HepG2 (cell line): ENCODE measurements at regions not wholly inside any gene's neighbourhood (a gene's known extent, or its start where the extent isn't known, plus 50 kb on each side); places are given as distances from the start of the nearest gene placed in this dataset.
A peak's percentile ranks its signal among the peaks of the same experiment; 100 is the strongest.

ENCODE experiments used
- ADNP ChIP-seq: sonication (generic); formaldehyde crosslinking; IDR thresholded peaks from 2 replicates; pipeline ENCODE4 v1.4.0; 2020; ENCODE audit warnings: missing genetic modification reagents
- GPN1 ChIP-seq: sonication (generic); formaldehyde crosslinking; IDR thresholded peaks from 2 replicates; pipeline ENCODE4 v1.5.1; 2020; ENCODE audit warnings: missing genetic modification reagents, borderline replicate concordance
- HMGA1 ChIP-seq: sonication (generic); formaldehyde crosslinking; conservative IDR thresholded peaks from 2 replicates; pipeline ENCODE4 v1.4.0; 2020; ENCODE audit warnings: missing genetic modification reagents
- PTBP1 ChIP-seq: fragments of 200-400 bp; formaldehyde crosslinking; IDR thresholded peaks from 2 replicates; pipeline ENCODE4 v1.6.1; 2018; ENCODE audit warnings: low read length, low read depth; ENCODE audit not compliant: poor library complexity, severe bottlenecking
- SALL1 ChIP-seq: sonication (generic); formaldehyde crosslinking; IDR thresholded peaks from 2 replicates; pipeline ENCODE4 v1.8.0; 2022; ENCODE audit warnings: mild to moderate bottlenecking, missing genetic modification reagents
- SMYD3 ChIP-seq: sonication (generic); formaldehyde crosslinking; IDR thresholded peaks from 2 replicates; pipeline ENCODE4 v1.8.1; 2023; ENCODE audit warnings: mild to moderate bottlenecking, missing genetic modification reagents
- ZBTB7B ChIP-seq: sonication (generic); formaldehyde crosslinking; IDR thresholded peaks from 2 replicates; pipeline ENCODE4 v1.4.0; 2020; ENCODE audit warnings: missing genetic modification reagents
- ZFP41 ChIP-seq: sonication (generic); formaldehyde crosslinking; IDR thresholded peaks from 2 replicates; pipeline ENCODE4 v1.4.0; 2020; ENCODE audit warnings: mild to moderate bottlenecking, missing genetic modification reagents, borderline replicate concordance
- ZNF468 ChIP-seq: sonication (generic); formaldehyde crosslinking; IDR thresholded peaks from 2 replicates; pipeline ENCODE4 v1.8.0; 2022; ENCODE audit warnings: mild to moderate bottlenecking, moderate library complexity, missing genetic modification reagents
- ZNF546 ChIP-seq: sonication (generic); formaldehyde crosslinking; conservative IDR thresholded peaks from 2 replicates; pipeline ENCODE4 v1.8.1; 2023; ENCODE audit warnings: mild to moderate bottlenecking, missing genetic modification reagents
- ZNF792 ChIP-seq: IDR thresholded peaks from 2 replicates; pipeline ENCODE4 v1.6.1; 2016
- TF ChIP-seq, protein P1 (sequence below): sonication (generic); formaldehyde crosslinking; IDR thresholded peaks from 2 replicates; pipeline ENCODE4 v1.5.0; 2020; ENCODE audit warnings: mild to moderate bottlenecking, missing genetic modification reagents
- TF ChIP-seq, protein P2 (sequence below): sonication (generic); formaldehyde crosslinking; IDR thresholded peaks from 2 replicates; pipeline ENCODE4 v1.8.1; 2022; ENCODE audit warnings: low read depth, mild to moderate bottlenecking, missing genetic modification reagents
- TF ChIP-seq, protein P3 (sequence below): IDR thresholded peaks from 2 replicates; pipeline ENCODE4 v1.6.1; 2016
- TF ChIP-seq, protein P4 (sequence below): sonication (generic); formaldehyde crosslinking; conservative IDR thresholded peaks from 2 replicates; pipeline ENCODE4 v1.4.0; 2020; ENCODE audit warnings: missing genetic modification reagents
- TF ChIP-seq, protein P5 (sequence below): sonication (generic); formaldehyde crosslinking; IDR thresholded peaks from 2 replicates; pipeline ENCODE4 v1.9.0; 2022; ENCODE audit warnings: missing genetic modification reagents, mild to moderate bottlenecking, borderline replicate concordance
- TF ChIP-seq, protein P6 (sequence below): fragments of 450-650 bp; IDR thresholded peaks from 2 replicates; pipeline ENCODE4 v1.6.1; 2017; ENCODE audit warnings: mild to moderate bottlenecking

DNA sequence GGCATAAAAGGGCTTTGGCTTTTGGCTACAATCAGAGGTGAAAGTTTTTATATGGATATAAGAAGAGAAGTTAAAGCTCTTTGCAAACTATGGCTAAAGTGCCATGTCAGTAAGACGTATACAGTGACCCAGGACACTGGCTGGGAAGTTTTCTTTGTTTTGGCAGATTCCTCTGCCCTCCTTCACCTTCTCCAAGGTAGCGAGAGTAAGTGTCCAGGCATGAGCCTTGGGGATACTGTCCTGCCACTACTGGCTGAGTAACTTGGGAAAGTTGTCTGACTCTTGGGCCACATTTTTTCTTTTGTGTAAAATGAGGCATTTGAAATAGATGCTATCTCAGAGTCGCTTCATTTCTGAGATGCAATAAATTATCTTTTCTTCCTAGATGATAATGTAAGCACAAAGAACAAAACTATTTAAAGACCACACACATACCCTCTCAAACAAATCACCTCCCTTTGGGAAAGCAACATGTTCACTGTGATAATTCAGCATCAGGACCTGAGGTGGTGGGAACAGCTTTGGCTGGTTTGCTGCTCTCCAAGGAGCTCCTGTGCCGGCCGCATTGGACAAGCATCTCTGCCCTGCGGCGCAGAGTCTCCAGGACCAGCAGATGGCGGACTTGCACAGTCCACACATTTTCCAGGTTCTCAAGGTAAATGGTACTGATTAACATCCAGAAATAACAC lies 106.3 kb downstream of the PTCSC3 start (continued):
- TF ChIP-seq, protein P1, sequence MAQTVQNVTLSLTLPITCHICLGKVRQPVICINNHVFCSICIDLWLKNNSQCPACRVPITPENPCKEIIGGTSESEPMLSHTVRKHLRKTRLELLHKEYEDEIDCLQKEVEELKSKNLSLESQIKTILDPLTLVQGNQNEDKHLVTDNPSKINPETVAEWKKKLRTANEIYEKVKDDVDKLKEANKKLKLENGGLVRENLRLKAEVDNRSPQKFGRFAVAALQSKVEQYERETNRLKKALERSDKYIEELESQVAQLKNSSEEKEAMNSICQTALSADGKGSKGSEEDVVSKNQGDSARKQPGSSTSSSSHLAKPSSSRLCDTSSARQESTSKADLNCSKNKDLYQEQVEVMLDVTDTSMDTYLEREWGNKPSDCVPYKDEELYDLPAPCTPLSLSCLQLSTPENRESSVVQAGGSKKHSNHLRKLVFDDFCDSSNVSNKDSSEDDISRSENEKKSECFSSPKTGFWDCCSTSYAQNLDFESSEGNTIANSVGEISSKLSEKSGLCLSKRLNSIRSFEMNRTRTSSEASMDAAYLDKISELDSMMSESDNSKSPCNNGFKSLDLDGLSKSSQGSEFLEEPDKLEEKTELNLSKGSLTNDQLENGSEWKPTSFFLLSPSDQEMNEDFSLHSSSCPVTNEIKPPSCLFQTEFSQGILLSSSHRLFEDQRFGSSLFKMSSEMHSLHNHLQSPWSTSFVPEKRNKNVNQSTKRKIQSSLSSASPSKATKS (CRISPR knock-in tag): no peak
- TF ChIP-seq ZBTB7B (0 out of 2 replicates have a peak, but pooled peaks have one; percentile 18), SMYD3 (no peak), ZFP41 (CRISPR knock-in tag) (no peak), GPN1 (CRISPR knock-in tag) (no peak), ADNP (CRISPR knock-in tag) (no peak), PTBP1 (no peak), ZNF792 (0 out of 2 replicates have a peak, but pooled peaks have one; percentile 11), HMGA1 (no peak), SALL1 (CRISPR knock-in tag) (peak; percentile 59), ZNF468 (no peak), ZNF546 (no peak)
- TF ChIP-seq, protein P2, sequence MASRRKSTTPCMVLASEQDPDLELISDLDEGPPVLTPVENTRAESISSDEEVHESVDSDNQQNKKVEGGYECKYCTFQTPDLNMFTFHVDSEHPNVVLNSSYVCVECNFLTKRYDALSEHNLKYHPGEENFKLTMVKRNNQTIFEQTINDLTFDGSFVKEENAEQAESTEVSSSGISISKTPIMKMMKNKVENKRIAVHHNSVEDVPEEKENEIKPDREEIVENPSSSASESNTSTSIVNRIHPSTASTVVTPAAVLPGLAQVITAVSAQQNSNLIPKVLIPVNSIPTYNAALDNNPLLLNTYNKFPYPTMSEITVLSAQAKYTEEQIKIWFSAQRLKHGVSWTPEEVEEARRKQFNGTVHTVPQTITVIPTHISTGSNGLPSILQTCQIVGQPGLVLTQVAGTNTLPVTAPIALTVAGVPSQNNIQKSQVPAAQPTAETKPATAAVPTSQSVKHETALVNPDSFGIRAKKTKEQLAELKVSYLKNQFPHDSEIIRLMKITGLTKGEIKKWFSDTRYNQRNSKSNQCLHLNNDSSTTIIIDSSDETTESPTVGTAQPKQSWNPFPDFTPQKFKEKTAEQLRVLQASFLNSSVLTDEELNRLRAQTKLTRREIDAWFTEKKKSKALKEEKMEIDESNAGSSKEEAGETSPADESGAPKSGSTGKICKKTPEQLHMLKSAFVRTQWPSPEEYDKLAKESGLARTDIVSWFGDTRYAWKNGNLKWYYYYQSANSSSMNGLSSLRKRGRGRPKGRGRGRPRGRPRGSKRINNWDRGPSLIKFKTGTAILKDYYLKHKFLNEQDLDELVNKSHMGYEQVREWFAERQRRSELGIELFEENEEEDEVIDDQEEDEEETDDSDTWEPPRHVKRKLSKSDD (CRISPR knock-in tag): no peak
- TF ChIP-seq, protein P3, sequence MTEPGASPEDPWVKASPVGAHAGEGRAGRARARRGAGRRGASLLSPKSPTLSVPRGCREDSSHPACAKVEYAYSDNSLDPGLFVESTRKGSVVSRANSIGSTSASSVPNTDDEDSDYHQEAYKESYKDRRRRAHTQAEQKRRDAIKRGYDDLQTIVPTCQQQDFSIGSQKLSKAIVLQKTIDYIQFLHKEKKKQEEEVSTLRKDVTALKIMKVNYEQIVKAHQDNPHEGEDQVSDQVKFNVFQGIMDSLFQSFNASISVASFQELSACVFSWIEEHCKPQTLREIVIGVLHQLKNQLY (CRISPR knock-in tag): no peak
- TF ChIP-seq, protein P4, sequence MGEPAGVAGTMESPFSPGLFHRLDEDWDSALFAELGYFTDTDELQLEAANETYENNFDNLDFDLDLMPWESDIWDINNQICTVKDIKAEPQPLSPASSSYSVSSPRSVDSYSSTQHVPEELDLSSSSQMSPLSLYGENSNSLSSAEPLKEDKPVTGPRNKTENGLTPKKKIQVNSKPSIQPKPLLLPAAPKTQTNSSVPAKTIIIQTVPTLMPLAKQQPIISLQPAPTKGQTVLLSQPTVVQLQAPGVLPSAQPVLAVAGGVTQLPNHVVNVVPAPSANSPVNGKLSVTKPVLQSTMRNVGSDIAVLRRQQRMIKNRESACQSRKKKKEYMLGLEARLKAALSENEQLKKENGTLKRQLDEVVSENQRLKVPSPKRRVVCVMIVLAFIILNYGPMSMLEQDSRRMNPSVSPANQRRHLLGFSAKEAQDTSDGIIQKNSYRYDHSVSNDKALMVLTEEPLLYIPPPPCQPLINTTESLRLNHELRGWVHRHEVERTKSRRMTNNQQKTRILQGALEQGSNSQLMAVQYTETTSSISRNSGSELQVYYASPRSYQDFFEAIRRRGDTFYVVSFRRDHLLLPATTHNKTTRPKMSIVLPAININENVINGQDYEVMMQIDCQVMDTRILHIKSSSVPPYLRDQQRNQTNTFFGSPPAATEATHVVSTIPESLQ (CRISPR knock-in tag): peak; percentile 55; the same call in 1 of the 2 replicates
- TF ChIP-seq, protein P5, sequence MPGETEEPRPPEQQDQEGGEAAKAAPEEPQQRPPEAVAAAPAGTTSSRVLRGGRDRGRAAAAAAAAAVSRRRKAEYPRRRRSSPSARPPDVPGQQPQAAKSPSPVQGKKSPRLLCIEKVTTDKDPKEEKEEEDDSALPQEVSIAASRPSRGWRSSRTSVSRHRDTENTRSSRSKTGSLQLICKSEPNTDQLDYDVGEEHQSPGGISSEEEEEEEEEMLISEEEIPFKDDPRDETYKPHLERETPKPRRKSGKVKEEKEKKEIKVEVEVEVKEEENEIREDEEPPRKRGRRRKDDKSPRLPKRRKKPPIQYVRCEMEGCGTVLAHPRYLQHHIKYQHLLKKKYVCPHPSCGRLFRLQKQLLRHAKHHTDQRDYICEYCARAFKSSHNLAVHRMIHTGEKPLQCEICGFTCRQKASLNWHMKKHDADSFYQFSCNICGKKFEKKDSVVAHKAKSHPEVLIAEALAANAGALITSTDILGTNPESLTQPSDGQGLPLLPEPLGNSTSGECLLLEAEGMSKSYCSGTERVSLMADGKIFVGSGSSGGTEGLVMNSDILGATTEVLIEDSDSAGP (CRISPR knock-in tag): no peak
- TF ChIP-seq, protein P6, sequence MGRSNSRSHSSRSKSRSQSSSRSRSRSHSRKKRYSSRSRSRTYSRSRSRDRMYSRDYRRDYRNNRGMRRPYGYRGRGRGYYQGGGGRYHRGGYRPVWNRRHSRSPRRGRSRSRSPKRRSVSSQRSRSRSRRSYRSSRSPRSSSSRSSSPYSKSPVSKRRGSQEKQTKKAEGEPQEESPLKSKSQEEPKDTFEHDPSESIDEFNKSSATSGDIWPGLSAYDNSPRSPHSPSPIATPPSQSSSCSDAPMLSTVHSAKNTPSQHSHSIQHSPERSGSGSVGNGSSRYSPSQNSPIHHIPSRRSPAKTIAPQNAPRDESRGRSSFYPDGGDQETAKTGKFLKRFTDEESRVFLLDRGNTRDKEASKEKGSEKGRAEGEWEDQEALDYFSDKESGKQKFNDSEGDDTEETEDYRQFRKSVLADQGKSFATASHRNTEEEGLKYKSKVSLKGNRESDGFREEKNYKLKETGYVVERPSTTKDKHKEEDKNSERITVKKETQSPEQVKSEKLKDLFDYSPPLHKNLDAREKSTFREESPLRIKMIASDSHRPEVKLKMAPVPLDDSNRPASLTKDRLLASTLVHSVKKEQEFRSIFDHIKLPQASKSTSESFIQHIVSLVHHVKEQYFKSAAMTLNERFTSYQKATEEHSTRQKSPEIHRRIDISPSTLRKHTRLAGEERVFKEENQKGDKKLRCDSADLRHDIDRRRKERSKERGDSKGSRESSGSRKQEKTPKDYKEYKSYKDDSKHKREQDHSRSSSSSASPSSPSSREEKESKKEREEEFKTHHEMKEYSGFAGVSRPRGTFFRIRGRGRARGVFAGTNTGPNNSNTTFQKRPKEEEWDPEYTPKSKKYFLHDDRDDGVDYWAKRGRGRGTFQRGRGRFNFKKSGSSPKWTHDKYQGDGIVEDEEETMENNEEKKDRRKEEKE: no peak
